Breast epithelium (tissue), 3 donors: ENCODE measurements at regions not wholly inside any gene's neighbourhood (a gene's known extent, or its start where the extent isn't known, plus 50 kb on each side); places are given as distances from the start of the nearest gene placed in this dataset.

ENCODE experiments used
- CTCF ChIP-seq, 3 donors: fragments of 450-650 bp; IDR thresholded peaks; one replicate each; pipeline ENCODE4 v1.5.1; 2016 to 2017; ENCODE audit warnings: antibody characterized with exemption in 3 of 3, mild to moderate bottlenecking in 3 of 3, moderate library complexity in 3 of 3
- POLR2A ChIP-seq: fragments of 450-650 bp; IDR thresholded peaks from one replicate; pipeline ENCODE4 v1.6.1; 2016; ENCODE audit warnings: antibody characterized with exemption, mild to moderate bottlenecking, moderate library complexity
- POLR2AphosphoS5 ChIP-seq, 3 donors: sonication (generic); formaldehyde crosslinking; IDR thresholded peaks; one replicate each; pipeline ENCODE4 v1.6.1; 2017; ENCODE audit warnings: antibody characterized with exemption in 3 of 3

GRCh38 chr2:226045080-226045479 is 645.6 kb downstream of the NYAP2 start:
- TF ChIP-seq POLR2A: no peak
- TF ChIP-seq CTCF (IDR thresholded peaks at IDR 0.05): no peak
- no peak for TF ChIP-seq POLR2AphosphoS5 (IDR thresholded peaks at IDR 0.05)
